GM18526 (cell line): ENCODE measurements at regions not wholly inside any gene's neighbourhood (a gene's known extent, or its start where the extent isn't known, plus 50 kb on each side); places are given as distances from the start of the nearest gene placed in this dataset.

Source experiments
- POLR2A ChIP-seq: IDR thresholded peaks from 3 replicates; pipeline ENCODE4 v1.6.1; 2011; ENCODE audit not compliant: insufficient read length; ENCODE audit errors: extremely low read depth

DNA sequence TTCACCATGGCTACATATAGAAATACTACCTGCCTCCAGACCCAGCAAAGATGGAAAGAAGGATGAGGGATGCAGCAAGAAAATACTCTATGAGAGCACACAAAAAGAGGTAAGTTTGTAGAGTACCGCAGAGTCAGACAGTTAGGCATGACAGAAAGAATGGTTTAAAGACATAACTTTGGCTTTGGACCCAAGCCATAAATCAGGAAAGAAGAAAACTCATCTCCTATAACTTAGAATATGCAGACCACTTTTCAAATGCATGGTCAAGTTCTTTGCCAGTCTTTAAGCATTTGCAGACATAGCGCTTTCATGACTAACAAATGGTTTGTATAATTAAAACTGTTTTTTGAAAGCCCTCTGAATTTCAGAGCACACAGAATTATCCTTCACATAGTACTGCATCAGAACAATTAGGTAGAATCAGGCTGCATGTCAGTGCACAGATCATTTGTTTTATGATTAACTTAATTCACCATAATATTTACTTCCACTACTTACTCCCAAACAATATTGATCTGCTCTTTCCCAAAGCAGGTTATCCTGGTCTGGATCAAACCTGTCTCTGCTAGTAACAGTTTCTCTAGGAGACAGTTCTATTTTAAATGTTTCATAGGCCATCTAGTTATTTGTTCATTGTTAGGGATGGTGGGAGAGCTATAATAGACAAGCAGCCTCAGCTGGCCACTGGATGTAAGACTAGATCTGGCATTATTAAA is 280.7 kb upstream of the NR5A2 start:
- no peak for TF ChIP-seq POLR2A

DNA sequence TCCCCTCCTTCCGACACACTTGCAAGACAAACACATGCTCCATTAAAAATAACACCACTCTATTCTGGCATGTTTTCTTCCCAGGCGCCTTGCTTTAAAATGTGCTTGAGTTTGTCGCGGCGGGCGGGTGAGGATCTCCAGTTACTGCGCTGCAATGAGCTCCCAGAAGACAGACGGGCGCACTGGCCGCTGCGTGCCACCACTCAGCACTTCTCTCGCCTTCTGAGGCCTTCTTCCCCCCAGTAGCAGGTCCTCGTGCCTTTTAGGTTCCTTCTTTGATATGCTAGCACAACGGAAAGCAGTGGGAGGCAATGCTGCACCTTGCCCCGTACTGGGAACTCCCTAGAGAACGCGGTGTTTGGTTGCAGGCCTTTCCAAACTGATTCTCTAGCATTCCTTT is 279.5 kb upstream of the NR5A2 start:
- no peak for TF ChIP-seq POLR2A

DNA sequence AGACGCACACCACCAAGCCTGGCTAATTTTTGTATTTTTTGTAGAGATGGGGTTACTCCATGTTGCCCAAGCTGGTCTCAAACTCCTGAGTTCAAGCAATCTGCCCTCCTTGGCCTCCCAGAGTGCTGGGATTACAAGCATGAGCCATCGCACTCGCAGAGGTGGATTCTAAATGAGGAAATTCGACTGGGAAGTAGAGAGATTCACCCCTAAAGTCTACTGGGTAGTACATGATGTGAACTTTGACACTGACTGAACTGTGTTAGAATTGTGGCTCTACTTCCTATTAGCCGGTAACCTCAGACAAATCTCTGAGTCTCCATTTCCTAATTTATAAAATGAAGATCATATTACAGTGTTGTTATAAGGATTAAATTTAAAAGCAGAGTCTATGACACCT is 276.0 kb upstream of the NR5A2 start:
- no peak for TF ChIP-seq POLR2A

GRCh38 chr1:199751962-199752687 is 275.4 kb upstream of the NR5A2 start:
- TF ChIP-seq POLR2A: no peak

DNA sequence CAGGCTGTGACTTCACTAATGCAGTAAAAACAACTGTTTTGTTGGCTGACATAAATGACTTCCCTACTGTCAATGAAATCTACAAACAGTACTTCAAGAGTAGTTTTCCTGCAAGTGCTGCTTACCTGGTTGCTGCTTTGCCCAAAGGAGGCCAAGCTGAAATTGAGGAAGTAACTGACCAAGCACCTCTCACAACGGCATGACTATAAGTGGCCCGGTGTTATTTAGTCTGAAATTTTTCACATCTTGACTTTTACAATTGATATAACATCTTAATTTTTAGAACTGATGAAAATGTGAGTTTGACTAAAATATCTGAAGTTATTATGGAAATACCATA is 274.9 kb upstream of the NR5A2 start:
- no peak for TF ChIP-seq POLR2A

DNA sequence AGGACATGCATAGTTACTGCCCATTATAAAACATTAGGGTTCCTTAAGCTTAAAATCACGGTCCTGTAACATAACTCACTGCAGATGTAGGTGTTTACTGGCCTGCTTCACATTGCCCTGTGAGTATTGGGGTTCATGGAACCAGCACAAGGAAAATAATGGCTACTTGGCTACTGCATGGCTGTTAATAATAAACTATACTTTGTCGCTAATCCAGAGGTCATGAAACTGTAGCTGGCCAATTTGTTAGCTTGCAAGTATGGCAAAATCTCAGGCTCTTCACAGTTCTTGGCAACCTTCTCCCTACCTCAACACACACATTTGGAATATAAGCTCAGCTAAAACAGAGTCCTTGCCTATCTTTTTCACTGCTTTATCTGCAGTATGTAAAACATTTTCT is 274.0 kb upstream of the NR5A2 start:
- TF ChIP-seq POLR2A: no peak

DNA sequence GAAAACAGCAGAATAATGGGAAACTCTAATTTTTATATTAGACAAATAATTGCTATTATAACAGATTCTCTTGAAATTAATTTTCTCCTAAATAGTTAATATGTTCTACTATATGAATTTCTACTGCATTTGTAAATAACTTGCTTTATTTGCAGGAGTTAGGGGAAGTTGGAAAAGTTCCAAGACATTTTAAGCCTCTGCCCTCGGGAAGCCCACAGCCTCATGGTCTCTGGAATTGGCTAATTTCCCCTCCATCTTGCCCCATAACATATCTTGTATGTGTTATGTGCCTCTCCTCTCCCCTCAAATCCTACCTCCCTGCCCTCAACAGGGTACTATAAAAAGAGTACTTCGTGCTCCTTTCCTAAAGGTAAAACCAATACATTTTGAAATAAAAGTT is 271.4 kb upstream of the NR5A2 start:
- no peak for TF ChIP-seq POLR2A

GRCh38 chr1:199758626-199759255 is 268.8 kb upstream of the NR5A2 start:
- no peak for TF ChIP-seq POLR2A

DNA sequence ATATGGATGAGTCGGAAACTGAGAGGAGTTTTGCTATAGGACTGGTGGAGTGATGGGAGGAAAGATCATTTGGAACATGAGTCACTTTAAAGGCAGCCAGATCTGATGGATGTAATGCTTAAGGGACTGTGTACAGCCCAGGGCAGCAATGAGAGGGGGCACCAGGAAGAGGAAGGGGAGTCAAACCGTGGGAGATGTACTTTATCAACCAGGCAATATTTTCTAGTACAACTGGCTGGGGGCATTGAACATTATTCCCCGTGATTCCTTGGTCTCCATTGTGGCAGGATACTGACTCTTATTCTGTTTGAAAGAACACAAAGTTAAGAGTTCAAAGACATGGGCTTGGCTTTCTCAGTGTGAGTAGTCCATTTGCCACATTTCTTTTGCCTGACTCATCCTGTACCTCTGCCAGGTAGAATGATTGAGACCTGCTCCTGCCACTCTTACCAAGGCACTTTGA is 268.2 kb upstream of the NR5A2 start:
- no peak for TF ChIP-seq POLR2A

DNA sequence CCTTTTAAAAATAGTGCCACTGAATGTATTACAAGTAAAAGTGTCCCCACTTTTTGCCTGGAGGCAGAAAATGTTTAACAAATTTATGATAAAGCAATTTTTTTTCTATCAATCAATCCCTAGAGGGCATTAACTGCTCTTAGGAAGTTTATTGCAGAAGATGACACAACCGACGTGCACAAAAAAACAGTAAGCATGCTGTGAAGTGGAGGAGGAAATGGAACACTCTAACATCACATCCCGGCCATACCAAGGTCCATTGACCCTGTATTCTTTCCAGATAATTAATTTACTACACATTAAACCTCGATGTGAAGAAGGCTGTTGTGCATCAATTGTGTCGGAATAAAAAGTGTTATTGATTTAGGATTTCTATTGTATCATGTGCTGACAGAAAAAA is 264.9 kb upstream of the NR5A2 start:
- TF ChIP-seq POLR2A: no peak

DNA sequence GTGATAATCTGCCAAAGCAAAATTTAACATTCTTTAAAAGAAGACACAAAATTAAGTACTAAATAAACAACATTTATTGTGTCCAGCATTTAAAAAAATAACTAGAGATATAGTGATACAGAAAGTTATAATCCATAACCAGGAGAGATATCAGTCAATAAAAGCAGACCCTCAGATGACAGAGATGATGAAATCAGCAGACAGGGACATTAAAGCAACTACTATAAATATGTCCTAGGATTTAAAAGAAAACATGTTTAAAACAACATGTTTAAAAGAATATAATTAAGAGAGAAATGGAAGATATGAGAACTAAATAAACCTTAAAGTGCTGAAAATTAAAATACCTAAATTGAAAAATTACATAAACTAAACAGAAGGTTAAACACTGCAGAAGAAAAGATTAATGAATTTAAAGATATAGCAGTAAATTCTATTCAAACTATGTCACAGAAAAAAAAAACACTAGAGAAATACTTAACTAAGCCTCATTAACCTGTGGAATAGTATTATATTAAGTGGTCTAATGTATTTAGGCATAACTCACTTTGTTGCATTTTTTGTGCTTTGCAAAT is 261.2 kb upstream of the NR5A2 start:
- TF ChIP-seq POLR2A: no peak

GRCh38 chr1:199767700-199768099 is 259.8 kb upstream of the NR5A2 start:
- TF ChIP-seq POLR2A: no peak

GRCh38 chr1:199774433-199775089 is 252.9 kb upstream of the NR5A2 start:
- TF ChIP-seq POLR2A: no peak

DNA sequence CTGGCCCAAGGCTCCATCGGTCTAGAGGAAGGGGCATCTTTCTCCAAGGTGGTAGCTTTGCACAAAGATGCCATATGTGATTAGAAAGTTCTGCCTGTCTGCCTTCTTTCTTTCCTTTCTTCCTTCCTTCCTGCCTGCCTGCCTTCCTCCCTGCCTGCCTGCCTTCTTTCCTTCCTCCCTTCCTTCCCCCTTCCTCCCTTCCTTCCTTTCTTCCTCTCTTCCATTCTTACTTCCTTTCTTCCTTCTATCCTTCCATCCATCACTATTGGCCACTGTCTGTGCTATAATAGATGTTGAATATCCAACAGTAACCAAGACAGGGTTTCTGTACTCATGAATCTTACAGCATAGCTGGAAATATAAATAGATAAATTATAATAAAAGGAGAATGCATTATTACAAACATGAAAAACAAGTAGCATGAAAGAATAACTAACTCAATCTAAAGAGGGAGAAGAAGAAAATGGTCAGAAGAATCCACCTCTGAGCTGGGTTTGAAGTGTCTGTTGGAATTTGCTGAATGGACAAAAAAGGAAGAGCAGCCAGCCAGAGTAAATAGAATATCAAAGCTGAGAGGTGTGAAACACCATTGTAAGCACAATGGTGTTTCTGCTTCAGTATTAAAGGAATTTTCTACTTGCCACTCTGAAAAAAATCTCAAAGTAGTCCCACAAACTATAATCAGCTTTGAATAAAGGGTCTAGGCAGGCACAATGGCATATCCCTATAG is 250.6 kb upstream of the NR5A2 start:
- no peak for TF ChIP-seq POLR2A
